SU-DHL-6 (cell line): ENCODE measurements at regions not wholly inside any gene's neighbourhood (a gene's known extent, or its start where the extent isn't known, plus 50 kb on each side); places are given as distances from the start of the nearest gene placed in this dataset.

Source experiments
- H2AFZ ChIP-seq: fragments of 200-600 bp; sonication (generic); 2 replicates; pipeline ENCODE4 v1.6.1; 2014; ENCODE audit warnings: low read depth, mild to moderate bottlenecking, moderate library complexity, mixed read lengths, antibody characterized with exemption, low read length; ENCODE audit not compliant: severe bottlenecking
- H3F3A ChIP-seq: fragments of 200-600 bp; shearing (Covaris generic); 2 replicates; pipeline ENCODE4 v1.6.0; 2016; ENCODE audit warnings: antibody characterized with exemption, mild to moderate bottlenecking; ENCODE audit not compliant: insufficient read depth
- H3K27ac ChIP-seq: fragments of 200-600 bp; sonication (generic); 2 replicates; pipeline ENCODE4 v1.5.1; 2016; ENCODE audit warnings: low read depth, mild to moderate bottlenecking, low read length, moderate library complexity, mixed read lengths
- H3K27me3 ChIP-seq: fragments of 200-600 bp; sonication (generic), shearing (Covaris generic); 2 replicates; pipeline ENCODE4 v1.6.0; 2014; ENCODE audit warnings: mild to moderate bottlenecking, low read length
- H3K36me3 ChIP-seq: fragments of 200-600 bp; sonication (generic); 2 replicates; pipeline ENCODE4 v1.6.1; 2014; ENCODE audit warnings: mild to moderate bottlenecking, low read length, mixed read lengths
- H3K4me2 ChIP-seq: fragments of 300-600, 200-600 bp; shearing (Covaris generic), sonication (generic); 2 replicates; pipeline ENCODE4 v1.6.0; 2014; ENCODE audit warnings: low read length, low read depth, mild to moderate bottlenecking; ENCODE audit not compliant: poor library complexity, severe bottlenecking
- H3K4me3 ChIP-seq: fragments of 200-600 bp; sonication (generic); 2 replicates; pipeline ENCODE4 v1.5.1; 2014; ENCODE audit warnings: antibody characterized with exemption, low read length, mild to moderate bottlenecking, mixed read lengths; ENCODE audit not compliant: insufficient read depth, poor library complexity, severe bottlenecking
- H3K79me2 ChIP-seq: fragments of 200-600 bp; sonication (generic); 2 replicates; pipeline ENCODE4 v1.6.1; 2014; ENCODE audit warnings: mild to moderate bottlenecking, low read length, moderate library complexity; ENCODE audit not compliant: insufficient read depth
- H3K9ac ChIP-seq: fragments of 200-600 bp; sonication (generic); 2 replicates; pipeline ENCODE4 v1.7.0; 2014; ENCODE audit warnings: mild to moderate bottlenecking, low read length
- H3K9me2 ChIP-seq: fragments of 200-600 bp; sonication (generic); replicated peaks from 2 replicates; pipeline ENCODE4 v1.6.1; 2014; ENCODE audit warnings: low read length; ENCODE audit not compliant: insufficient read depth
- H3K9me3 ChIP-seq: fragments of 200-600 bp; sonication (generic); 2 replicates; pipeline ENCODE4 v1.6.1; 2014; ENCODE audit warnings: low read length, mixed read lengths; ENCODE audit not compliant: insufficient read depth
- H4K20me1 ChIP-seq: fragments of 200-600 bp; sonication (generic); 2 replicates; pipeline ENCODE4 v1.6.1; 2014; ENCODE audit warnings: low read depth, mild to moderate bottlenecking, antibody characterized with exemption, low read length, moderate library complexity, mixed read lengths
- CTCF ChIP-seq: fragments of 200-600 bp; sonication (generic); IDR thresholded peaks from one replicate; pipeline ENCODE4 v1.5.1; 2017; ENCODE audit warnings: antibody characterized with exemption, mild to moderate bottlenecking, low read length, moderate library complexity; ENCODE audit not compliant: insufficient read depth, poor library complexity, severe bottlenecking
- EZH2phosphoT487 ChIP-seq: fragments of 200-600 bp; sonication (generic), shearing (Covaris generic); conservative IDR thresholded peaks from 2 replicates; pipeline ENCODE4 v1.6.1; 2018; ENCODE audit warnings: mild to moderate bottlenecking, antibody characterized with exemption, low read length, moderate library complexity, mixed read lengths

GRCh38 chr12:75571204-75571603 lies 59.8 kb upstream of the KRR1 start:
- Histone ChIP-seq H3K9me2 (no peaks in the 10 kb centered on the region), H3F3A (no peaks in the 10 kb centered on the region), H3K4me3 (no peak overlapping the region), H3K9ac (no peak overlapping the region), H4K20me1 (no peaks in the 10 kb centered on the region), H2AFZ (no peak overlapping the region), H3K9me3 (no peaks in the 10 kb centered on the region), H3K4me2 (no peak overlapping the region), H3K27me3 (no peaks in the 10 kb centered on the region), H3K27ac (no peak overlapping the region), H3K36me3 (no peaks in the 10 kb centered on the region), H3K79me2 (no peaks in the 10 kb centered on the region)
- TF ChIP-seq CTCF (no peak), EZH2phosphoT487 (no peak)

- no peak overlapping the region for H3K4me2 ChIP-seq
- 0 out of 2 replicates have a peak, but pooled peaks cover 5% of the 10 kb centered on the region for H3K9me3 ChIP-seq
- H3K9me2 ChIP-seq: no peaks in the 10 kb centered on the region
- no peak overlapping the region for H3K4me3 ChIP-seq
- H2AFZ ChIP-seq: no peak overlapping the region
- no peak for TF ChIP-seq EZH2phosphoT487
- no peak for TF ChIP-seq CTCF
- H3K79me2 ChIP-seq: no peaks in the 10 kb centered on the region
- H3K9ac ChIP-seq: no peak overlapping the region
- no peaks in the 10 kb centered on the region for H3F3A ChIP-seq
- H3K36me3 ChIP-seq: no peaks in the 10 kb centered on the region
- no peaks in the 10 kb centered on the region; the same call in 1 of the 2 replicates for H3K27me3 ChIP-seq
- no peaks in the 10 kb centered on the region for H4K20me1 ChIP-seq
- H3K27ac ChIP-seq: no peak overlapping the region
Measured at GRCh38 chr12:75568801-75569200, 57.4 kb upstream of the KRR1 start.

GRCh38 chr12:75568393-75568792 lies 57.0 kb upstream of the KRR1 start:
- Histone ChIP-seq H3K9ac (no peak overlapping the region), H2AFZ (no peak overlapping the region), H3F3A (no peaks in the 10 kb centered on the region)

More at GRCh38 chr12:75568393-75568792, 57.0 kb upstream of the KRR1 start:
- no peak overlapping the region for H3K27ac ChIP-seq
- no peak for TF ChIP-seq CTCF
- no peak for TF ChIP-seq EZH2phosphoT487
- H3K4me2 ChIP-seq: no peak overlapping the region
- H3K36me3 ChIP-seq: no peaks in the 10 kb centered on the region
- H3K9me3 ChIP-seq: 0 out of 2 replicates have a peak, but pooled peaks cover 5% of the 10 kb centered on the region
- H3K27me3 ChIP-seq: no peaks in the 10 kb centered on the region; the same call in 1 of the 2 replicates
- no peaks in the 10 kb centered on the region for H4K20me1 ChIP-seq
- no peak overlapping the region for H3K4me3 ChIP-seq
- no peaks in the 10 kb centered on the region for H3K79me2 ChIP-seq
- no peaks in the 10 kb centered on the region for H3K9me2 ChIP-seq
